ENCODE measurements at regions not wholly inside any gene's neighbourhood (a gene's known extent, or its start where the extent isn't known, plus 50 kb on each side); places are given as distances from the start of the nearest gene placed in this dataset.
"Not testable (repeated sequence)": the region's sequence is repeated elsewhere in the genome, so short reads cannot be mapped to it uniquely, and the experiment has no call there.

DNA sequence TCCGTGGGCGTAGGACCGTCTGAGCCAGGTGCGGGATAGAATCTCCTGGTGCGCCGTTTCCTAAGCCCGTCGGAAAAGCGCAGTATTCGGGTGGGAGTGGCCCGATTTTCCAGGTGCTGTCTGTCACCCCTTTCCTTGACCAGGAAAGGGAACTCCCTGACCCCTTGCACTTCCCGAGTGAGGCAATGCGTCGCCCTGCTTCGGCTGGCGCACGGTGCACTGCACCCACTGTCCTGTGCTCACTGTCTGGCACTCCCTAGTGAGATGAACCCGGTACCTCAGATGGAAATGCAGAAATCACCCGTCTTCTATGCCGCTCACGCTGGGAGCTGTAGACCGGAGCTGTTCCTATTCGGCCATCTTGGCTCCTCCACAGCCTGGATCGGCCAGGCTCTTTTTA is 74.9 kb upstream of the LIFR start:
- H3K27ac Mint-ChIP-seq; H3K4me3 Mint-ChIP-seq (ENCODE audit: low read depth); intact Hi-C loops (cut with micrococcal nuclease); H3K4me1 Mint-ChIP-seq (ENCODE audit: low read depth); H3K36me3 Mint-ChIP-seq (ENCODE audit: low read depth); H3K27me3 Mint-ChIP-seq (ENCODE audit: low read depth); DNase-seq (ENCODE audit: low spot score): not testable (repeated sequence)
- H3K9me3 Mint-ChIP-seq = peaks cover 18% of the 10 kb centered on the region

DNA sequence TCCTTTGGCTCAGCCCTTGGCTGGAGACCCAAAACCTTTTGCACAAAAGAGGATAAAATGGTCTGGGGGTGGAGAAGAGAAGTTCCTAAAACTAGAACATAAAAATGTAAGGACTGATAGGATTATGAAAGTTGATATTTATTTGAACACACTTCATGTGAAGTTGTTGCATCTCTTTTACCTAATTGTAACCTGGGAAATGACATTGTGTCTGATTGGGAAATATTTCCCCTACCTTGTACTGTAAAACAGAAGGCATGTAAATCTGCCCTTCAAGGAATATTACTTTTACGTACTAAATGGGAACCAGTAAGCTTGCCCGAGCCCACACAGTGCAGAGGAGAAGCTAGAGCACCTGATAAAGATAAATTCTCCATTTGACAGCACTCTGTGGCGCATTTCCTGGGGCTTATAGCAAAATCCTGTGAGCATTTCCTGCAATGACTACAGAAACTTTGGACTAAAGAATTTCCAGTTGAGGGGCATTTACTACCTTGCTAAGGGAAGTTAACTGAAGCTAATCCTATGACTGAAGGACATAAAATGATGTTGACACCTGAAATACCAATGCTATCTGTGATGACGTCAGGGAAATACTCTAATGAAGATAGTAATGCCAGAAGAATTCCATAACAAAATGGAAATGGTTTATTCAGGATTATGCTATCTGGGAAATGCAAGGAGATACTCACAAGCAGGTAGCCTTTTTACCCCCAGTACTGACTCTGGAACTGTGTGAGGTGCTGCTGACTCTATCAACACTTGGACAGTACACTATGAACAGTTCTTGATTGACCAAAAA is 78.3 kb upstream of the LIFR start:
- Mint-ChIP-seq H3K27ac (no peak overlapping the region), H3K36me3 (ENCODE audit: low read depth) (no peaks in the 10 kb centered on the region), H3K4me3 (ENCODE audit: low read depth) (no peak overlapping the region)

DNA sequence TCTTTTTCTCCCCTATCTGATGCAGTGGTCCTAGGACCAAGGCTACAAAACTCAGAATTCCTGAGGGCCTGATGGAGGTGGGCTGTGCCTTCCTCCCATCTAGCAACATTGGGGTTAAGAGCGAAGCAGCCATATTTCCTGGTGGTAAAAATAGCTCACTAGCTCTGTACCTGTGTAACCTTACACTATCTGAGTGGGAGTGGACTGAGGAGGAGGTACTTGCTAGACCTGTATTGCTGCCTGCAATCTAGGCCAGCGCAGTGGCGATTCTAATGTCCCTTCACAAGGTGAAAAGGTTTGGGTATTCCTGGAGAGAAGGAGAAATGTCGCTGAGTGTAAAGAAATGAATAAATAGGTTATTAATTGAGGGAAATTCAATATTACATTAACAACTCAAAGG is 80.2 kb upstream of the LIFR start:
- intact Hi-C loops (cut with micrococcal nuclease) = no loop called here
- H3K27ac Mint-ChIP-seq = no peak overlapping the region
- H3K36me3 Mint-ChIP-seq (ENCODE audit: low read depth) = no peaks in the 10 kb centered on the region
- no peak overlapping the region for H3K4me3 Mint-ChIP-seq (ENCODE audit: low read depth)
- peaks cover 5% of the 10 kb centered on the region for H3K4me1 Mint-ChIP-seq (ENCODE audit: low read depth)
- H3K27me3 Mint-ChIP-seq (ENCODE audit: low read depth) = no peaks in the 10 kb centered on the region
- DNase-seq (ENCODE audit: low spot score) = no peak
- peaks cover 17% of the 10 kb centered on the region for H3K9me3 Mint-ChIP-seq

More for the DNA sequence above, 78.3 kb upstream of the LIFR start:
- intact Hi-C loops (cut with micrococcal nuclease) = no loop called here
- H3K9me3 Mint-ChIP-seq = peaks cover 18% of the 10 kb centered on the region
- H3K27me3 Mint-ChIP-seq (ENCODE audit: low read depth) = no peaks in the 10 kb centered on the region
- DNase-seq (ENCODE audit: low spot score) = no peak
- H3K4me1 Mint-ChIP-seq (ENCODE audit: low read depth) = peaks cover 5% of the 10 kb centered on the region

DNA sequence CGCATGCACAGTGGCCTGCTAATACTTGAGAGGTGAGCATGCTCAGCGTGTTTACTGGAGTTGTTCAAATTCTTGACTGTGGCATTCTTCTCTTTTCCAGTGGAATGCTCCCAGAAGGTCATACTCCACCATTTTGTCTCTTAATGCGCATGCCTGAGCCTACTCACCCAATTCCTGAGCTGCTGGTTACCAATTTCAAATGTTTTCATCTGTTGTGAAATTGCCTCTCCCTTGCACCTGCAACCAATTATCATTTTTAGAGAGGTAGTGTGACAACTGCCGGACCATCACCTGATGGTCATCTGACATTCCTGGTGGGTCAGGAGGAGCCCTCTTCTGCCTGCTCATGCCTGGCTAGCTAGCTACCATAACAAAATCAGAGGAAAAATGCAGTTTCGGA is 82.2 kb upstream of the LIFR start:
- Mint-ChIP-seq H3K27me3 (ENCODE audit: low read depth) (no peaks in the 10 kb centered on the region), H3K27ac (no peak overlapping the region), H3K36me3 (ENCODE audit: low read depth) (no peaks in the 10 kb centered on the region), H3K4me1 (ENCODE audit: low read depth) (no peaks in the 10 kb centered on the region), H3K9me3 (no peaks in the 10 kb centered on the region), H3K4me3 (ENCODE audit: low read depth) (no peak overlapping the region)
- no peak for DNase-seq (ENCODE audit: low spot score)
- intact Hi-C loops (cut with micrococcal nuclease) = no loop called here

DNA sequence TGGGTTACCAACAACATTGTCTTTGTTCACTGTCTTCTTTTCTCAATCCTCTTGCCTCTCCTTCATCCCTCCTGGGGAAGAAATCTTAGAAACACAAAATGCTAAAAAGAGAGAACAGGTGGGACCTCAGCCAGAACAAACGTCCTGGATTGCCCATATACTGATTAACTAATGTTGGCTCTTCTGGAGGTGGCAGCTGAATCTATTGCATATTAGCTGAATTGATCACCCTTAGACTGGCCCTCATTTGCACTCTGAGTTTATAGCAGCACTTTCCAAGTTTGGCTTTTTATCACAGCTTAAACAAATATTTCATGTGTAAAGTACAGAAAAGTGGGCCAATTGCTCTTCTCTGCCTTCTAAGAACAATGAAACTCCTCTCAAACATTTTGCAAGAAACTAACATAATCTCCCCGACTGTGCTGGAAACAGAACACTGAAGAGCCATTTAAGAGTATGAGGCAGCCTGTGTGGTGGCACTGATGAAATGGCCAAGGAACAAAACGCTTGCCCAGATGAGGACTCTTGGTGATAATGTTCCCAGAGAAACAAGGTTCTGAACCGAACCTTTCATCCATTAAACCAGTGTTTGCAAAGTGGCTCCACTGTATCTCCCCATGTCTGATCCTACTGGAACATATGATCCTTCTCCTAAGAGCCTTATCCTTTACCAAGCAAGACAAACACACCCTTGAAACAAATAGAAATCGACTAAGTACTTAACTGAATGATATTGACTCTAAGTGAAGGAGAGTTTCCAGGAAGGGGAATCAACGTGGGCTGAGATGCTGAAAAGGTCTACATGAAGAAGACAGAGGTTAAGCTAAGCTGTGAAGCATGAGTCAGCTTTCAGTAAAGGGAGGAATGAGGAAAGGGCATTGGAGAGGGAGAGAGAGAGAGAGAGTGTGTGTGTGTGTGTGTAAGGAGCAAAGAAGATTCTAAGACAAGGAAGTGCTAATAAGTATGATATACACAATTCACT is 83.2 kb upstream of the LIFR start:
- Mint-ChIP-seq H3K27ac (no peak overlapping the region), H3K4me3 (ENCODE audit: low read depth) (no peak overlapping the region), H3K36me3 (ENCODE audit: low read depth) (no peaks in the 10 kb centered on the region), H3K9me3 (no peaks in the 10 kb centered on the region), H3K4me1 (ENCODE audit: low read depth) (no peaks in the 10 kb centered on the region), H3K27me3 (ENCODE audit: low read depth) (no peaks in the 10 kb centered on the region)
- intact Hi-C loops (cut with micrococcal nuclease) = no loop called here
- no peak for DNase-seq (ENCODE audit: low spot score)

DNA sequence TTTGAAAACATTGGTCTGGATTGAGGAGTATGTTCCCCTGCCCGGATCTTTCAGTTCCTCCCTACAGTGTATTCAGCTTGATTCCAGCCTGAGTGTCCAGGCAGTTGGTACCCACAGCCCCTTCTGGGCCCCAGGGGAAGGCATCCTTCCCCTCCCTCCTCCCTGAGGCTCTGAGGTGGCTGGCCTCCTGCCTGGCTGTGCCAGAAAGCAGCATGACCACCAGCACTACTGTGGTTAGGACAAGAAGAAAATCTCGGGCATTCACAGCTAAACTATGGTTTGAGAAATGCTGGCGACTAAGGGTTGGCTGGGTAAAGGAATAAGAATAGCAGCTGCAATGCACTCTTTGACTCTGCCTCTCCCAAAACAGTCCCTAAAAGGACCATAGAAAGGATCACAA is 84.6 kb upstream of the LIFR start:
- intact Hi-C loops (cut with micrococcal nuclease) = no loop called here
- Mint-ChIP-seq H3K4me1 (ENCODE audit: low read depth) (no peaks in the 10 kb centered on the region), H3K9me3 (no peaks in the 10 kb centered on the region), H3K36me3 (ENCODE audit: low read depth) (no peaks in the 10 kb centered on the region), H3K27ac (no peak overlapping the region), H3K27me3 (ENCODE audit: low read depth) (no peaks in the 10 kb centered on the region), H3K4me3 (ENCODE audit: low read depth) (no peak overlapping the region)
- DNase-seq (ENCODE audit: low spot score) = no peak

DNA sequence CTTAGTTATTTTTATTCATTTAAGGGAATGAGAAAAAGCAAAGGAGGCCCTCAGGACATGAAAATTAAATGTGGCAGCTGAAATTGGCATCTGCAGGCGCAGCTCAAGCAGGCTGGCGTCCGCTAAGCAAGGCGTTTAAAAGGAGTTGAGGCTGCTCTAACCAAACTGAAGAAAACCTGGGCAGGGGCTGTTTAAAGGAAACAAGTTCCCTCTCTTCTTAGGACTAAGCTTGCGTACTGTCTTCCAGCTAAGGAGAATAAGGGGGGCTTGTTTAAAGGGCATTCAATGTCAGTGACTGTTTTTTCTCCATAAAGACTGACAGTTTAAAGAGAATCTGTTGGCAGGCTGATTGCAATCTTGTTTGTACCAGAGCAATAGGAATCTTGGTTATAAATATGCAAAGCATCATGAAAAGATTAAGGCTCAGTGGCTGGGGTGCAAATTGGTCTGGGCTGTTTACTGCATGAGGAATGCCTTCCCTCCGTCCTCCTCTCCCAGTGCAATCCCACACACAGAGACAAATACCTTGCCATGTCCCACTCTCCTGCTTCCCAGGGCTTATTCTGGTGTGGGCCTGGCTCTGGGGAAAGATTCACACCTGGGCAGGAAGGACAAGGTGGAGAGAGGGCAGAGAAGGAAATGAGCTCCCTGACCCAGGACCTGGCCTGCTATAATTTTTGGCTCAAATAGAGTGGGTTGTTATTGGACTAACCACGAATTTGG is 85.9 kb upstream of the LIFR start:
- no peaks in the 10 kb centered on the region for H3K4me1 Mint-ChIP-seq (ENCODE audit: low read depth)
- no peaks in the 10 kb centered on the region for H3K9me3 Mint-ChIP-seq
- H3K27ac Mint-ChIP-seq = no peak overlapping the region
- H3K4me3 Mint-ChIP-seq (ENCODE audit: low read depth) = no peak overlapping the region
- DNase-seq (ENCODE audit: low spot score) = no peak
- intact Hi-C loops (cut with micrococcal nuclease) = no loop called here
- H3K27me3 Mint-ChIP-seq (ENCODE audit: low read depth) = no peaks in the 10 kb centered on the region
- H3K36me3 Mint-ChIP-seq (ENCODE audit: low read depth) = no peaks in the 10 kb centered on the region

DNA sequence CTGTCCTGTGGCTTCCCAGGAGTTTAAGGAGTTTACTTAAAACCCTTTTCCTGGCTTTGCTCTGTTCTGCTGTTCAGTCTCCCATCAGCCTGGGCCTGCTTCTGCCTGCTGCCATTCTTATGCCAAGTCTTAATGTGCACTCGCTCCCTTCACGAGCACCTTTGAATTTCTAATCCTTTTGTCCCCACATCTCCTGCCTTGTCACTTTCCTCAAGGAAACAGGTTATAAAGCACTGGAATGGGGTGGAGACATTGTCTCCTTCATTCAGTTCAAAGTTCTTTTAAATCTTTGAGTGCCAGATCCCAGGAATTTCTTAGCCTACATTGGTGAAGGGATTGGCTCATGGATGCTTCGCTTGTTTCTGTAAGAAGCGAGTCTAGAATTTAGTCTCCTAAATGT is 87.2 kb upstream of the LIFR start:
- Mint-ChIP-seq H3K27ac (no peak overlapping the region), H3K9me3 (no peaks in the 10 kb centered on the region), H3K27me3 (ENCODE audit: low read depth) (no peaks in the 10 kb centered on the region), H3K4me1 (ENCODE audit: low read depth) (no peaks in the 10 kb centered on the region), H3K4me3 (ENCODE audit: low read depth) (no peak overlapping the region), H3K36me3 (ENCODE audit: low read depth) (no peaks in the 10 kb centered on the region)
- intact Hi-C loops (cut with micrococcal nuclease) = no loop called here
- DNase-seq (ENCODE audit: low spot score) = no peak

DNA sequence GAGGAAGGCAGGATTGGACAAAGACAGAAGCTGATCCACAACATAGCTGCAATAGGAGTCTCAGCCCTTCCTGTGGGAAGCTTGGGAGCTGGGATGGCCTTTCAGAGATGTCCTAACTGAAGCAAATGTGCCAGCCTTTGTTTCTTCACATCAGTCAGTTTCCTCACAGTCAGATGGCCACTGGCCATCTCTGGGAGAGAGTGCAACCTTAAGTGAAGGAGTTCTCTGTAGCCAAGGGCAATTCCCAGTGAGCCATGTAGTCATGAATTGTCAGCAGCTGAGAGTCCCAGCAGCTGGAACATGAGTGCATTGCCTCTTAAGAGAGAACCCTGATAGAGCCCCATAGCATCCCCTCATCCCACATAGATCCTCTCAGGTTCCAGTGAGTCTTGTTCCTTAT is 89.1 kb upstream of the LIFR start:
- Mint-ChIP-seq H3K9me3 (no peaks in the 10 kb centered on the region), H3K36me3 (ENCODE audit: low read depth) (no peaks in the 10 kb centered on the region), H3K4me3 (ENCODE audit: low read depth) (no peak overlapping the region), H3K27me3 (ENCODE audit: low read depth) (peaks cover 2% of the 10 kb centered on the region), H3K27ac (no peak overlapping the region), H3K4me1 (ENCODE audit: low read depth) (peaks cover 2% of the 10 kb centered on the region)
- intact Hi-C loops (cut with micrococcal nuclease) = no loop called here
- DNase-seq (ENCODE audit: low spot score) = no peak

DNA sequence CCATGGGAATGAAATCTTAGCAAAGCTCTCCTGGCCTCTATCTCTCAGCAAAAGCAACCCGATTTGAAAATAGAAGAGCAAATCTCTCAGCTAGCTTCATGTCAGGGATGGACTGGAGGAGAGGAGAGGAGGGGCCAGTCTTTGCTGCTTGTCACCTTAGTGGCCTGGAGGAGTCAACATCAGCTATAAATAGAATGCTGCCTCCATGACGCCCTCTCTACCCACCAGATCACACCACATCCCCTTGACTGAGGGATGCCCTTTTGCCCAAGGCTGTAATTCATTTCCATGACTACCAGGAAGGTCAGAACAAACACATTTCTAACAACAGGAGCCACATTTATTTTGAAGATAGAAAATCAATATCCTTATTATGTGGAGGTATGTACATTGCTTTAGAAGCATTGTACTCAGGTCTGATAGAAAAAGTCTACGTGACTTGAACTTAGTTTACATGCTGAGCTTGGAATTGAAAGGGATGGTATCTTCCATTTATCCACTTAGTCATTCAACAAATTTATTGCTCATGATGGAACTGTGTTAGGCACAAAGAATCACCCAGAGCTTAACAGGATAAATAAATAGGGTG is 92.4 kb upstream of the LIFR start:
- Mint-ChIP-seq H3K27me3 (ENCODE audit: low read depth) (peaks cover 2% of the 10 kb centered on the region), H3K9me3 (no peaks in the 10 kb centered on the region), H3K4me3 (ENCODE audit: low read depth) (no peak overlapping the region), H3K4me1 (ENCODE audit: low read depth) (peaks cover 4% of the 10 kb centered on the region), H3K27ac (no peak overlapping the region), H3K36me3 (ENCODE audit: low read depth) (no peaks in the 10 kb centered on the region)
- no peak for DNase-seq (ENCODE audit: low spot score)
- intact Hi-C loops (cut with micrococcal nuclease) = no loop called here

DNA sequence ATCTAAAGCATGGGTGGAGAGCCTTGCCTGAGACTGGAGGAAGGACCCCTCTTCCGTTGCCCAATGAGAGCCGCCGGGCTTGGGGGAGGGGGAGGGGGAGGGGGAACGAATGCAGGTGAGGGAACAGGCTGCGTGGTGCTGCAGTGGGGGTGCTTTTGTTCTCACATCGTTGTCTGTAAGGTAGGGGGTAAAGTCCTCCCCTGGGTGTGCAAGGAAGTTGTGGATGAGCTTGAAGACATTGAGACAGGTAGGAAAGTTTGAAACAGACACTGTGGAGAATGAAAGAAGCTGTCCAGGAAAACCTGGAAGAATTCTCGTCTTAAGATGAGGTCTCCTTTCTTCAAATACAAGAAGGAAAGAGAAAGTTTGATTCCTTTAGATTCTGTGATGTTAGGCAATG is 94.1 kb upstream of the LIFR start:
- Mint-ChIP-seq H3K9me3 (no peaks in the 10 kb centered on the region), H3K27ac (no peak overlapping the region), H3K4me3 (ENCODE audit: low read depth) (peak overlapping the region; percentile 37), H3K36me3 (ENCODE audit: low read depth) (no peaks in the 10 kb centered on the region), H3K27me3 (ENCODE audit: low read depth) (peaks cover 6% of the 10 kb centered on the region), H3K4me1 (ENCODE audit: low read depth) (peaks cover 4% of the 10 kb centered on the region)
- no peak for DNase-seq (ENCODE audit: low spot score)
- intact Hi-C loops (cut with micrococcal nuclease) = no loop called here

DNA sequence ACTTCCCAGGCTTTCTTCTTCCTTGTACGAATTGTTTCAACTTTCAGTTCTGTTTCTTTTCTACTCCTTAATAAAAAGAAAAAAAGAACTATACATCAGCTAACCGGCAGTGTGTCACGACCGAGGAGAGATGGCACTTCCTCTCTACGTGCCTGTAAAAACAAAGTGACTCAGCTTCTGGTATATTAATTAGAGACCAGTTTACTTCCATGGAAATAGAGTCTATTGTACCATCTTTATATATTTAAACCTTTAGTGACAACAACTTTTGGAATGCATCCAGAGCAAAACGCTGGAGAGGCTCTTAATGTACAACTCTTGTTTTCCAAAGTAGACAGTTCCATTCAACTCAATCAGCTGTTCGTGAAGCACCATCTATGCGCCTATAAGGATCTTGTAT is 94.5 kb upstream of the LIFR start:
- H3K4me3 Mint-ChIP-seq (ENCODE audit: low read depth) = no peak overlapping the region
- H3K27me3 Mint-ChIP-seq (ENCODE audit: low read depth) = peaks cover 6% of the 10 kb centered on the region
- peaks cover 4% of the 10 kb centered on the region for H3K4me1 Mint-ChIP-seq (ENCODE audit: low read depth)
- no peak for DNase-seq (ENCODE audit: low spot score)
- no peaks in the 10 kb centered on the region for H3K9me3 Mint-ChIP-seq
- no peaks in the 10 kb centered on the region for H3K36me3 Mint-ChIP-seq (ENCODE audit: low read depth)
- intact Hi-C loops (cut with micrococcal nuclease) = no loop called here
- H3K27ac Mint-ChIP-seq = no peak overlapping the region
